GM21529 (cell line): ENCODE measurements at regions not wholly inside any gene's neighbourhood (a gene's known extent, or its start where the extent isn't known, plus 50 kb on each side); places are given as distances from the start of the nearest gene placed in this dataset.
"Not testable (repeated sequence)": the region's sequence is repeated elsewhere in the genome, so short reads cannot be mapped to it uniquely, and the experiment has no call there.

ENCODE experiments used
- ATAC-seq: cut with Tn5 transposase; IDR thresholded peaks from one replicate; pipeline ENCODE4 v1.9.1; 2021; ENCODE audit not compliant: unreplicated experiment

DNA sequence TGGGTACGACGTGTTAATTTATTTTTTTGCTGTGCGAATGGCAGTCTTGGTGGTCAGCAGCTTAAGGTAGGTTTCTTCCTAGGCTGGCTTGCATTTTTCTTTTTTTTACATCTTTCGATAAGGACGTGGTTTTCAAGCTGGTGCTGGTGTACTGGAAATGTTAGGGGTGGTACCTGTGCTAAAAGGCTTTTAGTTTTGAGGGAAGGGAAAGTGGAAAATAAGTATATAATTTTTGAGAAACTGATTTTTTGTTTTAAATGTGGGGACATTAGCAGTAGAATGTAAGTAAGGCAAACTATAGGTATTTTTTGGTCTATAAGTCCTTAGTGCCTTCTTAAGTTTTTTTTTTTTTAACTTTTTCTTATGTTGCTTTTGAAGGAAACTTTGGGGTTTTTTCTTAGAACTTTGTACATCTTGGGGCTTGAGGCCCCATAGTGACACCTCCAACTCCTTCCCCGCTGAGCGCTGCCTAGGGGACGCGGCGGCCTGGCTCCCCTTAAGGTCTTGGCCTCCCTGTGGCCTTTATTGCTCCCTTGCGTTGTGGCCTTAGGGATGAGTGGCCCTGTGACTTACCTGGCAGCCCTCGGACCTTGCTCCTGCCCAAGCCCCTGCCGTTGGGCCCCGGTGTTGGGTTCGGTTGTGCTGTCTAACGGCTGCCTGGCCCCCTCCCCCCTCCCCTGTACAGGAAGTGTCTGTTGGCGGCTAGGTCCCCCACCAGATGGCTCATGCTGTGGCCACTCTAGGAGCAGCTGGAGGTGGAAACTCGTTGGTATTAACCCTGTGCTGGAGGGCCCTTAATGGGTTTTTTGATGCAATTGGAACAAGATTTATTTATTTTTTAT lies 88.0 kb upstream of the RPRML start:
- peak; percentile 87 for ATAC-seq

- ATAC-seq = no peak
Measured at GRCh38 chr17:47066095-47066494, 87.0 kb upstream of the RPRML start.

- ATAC-seq = no peak
Measured at GRCh38 chr17:47064684-47065083, 85.6 kb upstream of the RPRML start.

DNA sequence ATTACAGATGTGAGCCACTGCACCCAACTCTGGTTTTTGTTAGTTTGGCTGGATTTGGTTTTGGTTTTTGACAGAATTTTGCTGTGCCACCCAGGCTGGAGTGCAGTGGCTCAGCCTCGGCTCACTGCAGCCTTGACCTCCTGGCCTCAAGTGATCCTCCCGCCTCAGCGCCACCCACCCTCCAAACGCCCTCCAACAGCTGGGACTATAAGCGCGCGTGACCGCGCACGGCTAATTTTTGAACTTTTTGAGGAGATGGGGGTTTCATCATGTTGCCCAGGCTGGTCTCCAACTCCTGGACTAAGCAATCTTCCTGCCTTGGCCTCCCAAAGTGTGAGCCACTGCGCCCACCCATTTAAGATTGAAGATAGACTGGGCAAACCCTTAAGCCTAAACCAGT lies 84.4 kb upstream of the RPRML start:
- no peak for ATAC-seq

DNA sequence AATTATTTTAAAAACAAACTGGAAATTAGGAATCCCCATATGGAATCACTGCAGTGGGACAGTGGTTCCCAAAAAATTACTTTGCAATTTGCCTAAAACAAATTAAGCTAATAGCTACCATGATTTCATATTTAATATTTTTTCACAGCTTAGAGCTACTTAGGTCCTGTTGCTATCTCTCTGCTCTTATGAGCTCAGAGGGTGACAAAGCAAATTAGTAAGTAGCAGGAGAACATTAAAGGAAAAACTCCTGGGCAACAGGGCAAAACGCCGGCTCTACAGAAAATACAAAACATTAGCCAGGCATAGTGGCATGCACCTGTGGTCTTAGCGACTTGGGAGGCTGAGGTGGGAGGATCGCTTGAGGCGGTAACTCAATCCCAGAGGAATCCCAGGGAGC lies 83.8 kb upstream of the RPRML start:
- not testable (repeated sequence) for ATAC-seq

GRCh38 chr17:47060005-47060404 lies 81.0 kb upstream of the RPRML start:
- ATAC-seq = not testable (repeated sequence)

- ATAC-seq = no peak
Measured at GRCh38 chr17:47057830-47058229, 78.8 kb upstream of the RPRML start.

DNA sequence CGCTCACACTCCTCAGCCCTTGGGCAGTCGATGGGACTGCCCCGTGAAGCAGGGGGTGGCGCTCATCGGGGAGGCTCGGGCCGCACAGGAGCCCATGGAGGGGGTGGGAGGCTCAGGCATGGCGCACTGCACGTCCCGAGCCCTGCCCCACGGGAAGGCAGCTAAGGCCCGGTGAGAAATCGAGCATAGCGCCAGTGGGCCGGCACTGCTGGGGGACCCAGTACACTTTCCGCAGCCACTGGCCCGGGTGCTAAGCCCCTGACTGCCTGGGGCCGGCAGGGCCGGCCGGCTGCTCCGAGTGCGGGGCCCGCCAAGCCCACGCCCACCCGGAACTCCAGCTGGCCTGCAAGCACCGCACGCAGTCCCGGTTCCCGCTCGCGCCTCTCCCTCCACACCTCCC lies 78.2 kb upstream of the RPRML start:
- ATAC-seq = not testable (repeated sequence)

DNA sequence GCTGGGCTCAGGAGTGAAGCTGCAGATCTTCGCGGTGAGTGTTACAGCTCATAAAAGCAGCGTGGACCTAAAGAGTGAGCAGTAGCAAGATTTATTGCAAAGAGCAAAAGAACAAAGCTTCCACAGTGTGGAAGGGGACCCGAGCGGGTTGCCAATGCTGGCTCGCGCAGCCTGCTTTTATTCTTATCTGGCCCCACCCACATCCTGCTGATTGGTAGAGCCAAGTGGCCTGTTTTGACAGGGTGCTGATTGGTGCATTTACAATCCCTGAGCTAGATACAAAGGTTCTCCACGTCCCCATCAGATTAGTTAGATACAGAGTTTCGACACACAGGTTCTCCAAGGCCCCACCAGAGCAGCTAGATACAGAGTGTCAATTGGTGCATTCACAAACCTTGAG lies 77.6 kb upstream of the RPRML start:
- not testable (repeated sequence) for ATAC-seq
